Endodermal cell (in vitro differentiated cells): ENCODE measurements at regions not wholly inside any gene's neighbourhood (a gene's known extent, or its start where the extent isn't known, plus 50 kb on each side); places are given as distances from the start of the nearest gene placed in this dataset.

Experiments used
- DNase-seq: peaks from one replicate; pipeline ENCODE4 v3.0.0-alpha.2; 2017
- H3K27ac ChIP-seq: 2 replicates; pipeline ENCODE4 v1.5.1; 2013; ENCODE audit warnings: mild to moderate bottlenecking, low read depth, low read length, moderate library complexity
- H3K27me3 ChIP-seq: 2 replicates; pipeline ENCODE4 v1.6.1; 2013; ENCODE audit warnings: mild to moderate bottlenecking, low read length, moderate library complexity; ENCODE audit not compliant: insufficient read depth, control insufficient read depth, poor library complexity, severe bottlenecking
- H3K36me3 ChIP-seq: 2 replicates; pipeline ENCODE4 v1.7.0; 2013; ENCODE audit warnings: mild to moderate bottlenecking, low read length, moderate library complexity; ENCODE audit not compliant: control insufficient read depth, insufficient read depth
- H3K4me1 ChIP-seq: one replicate; pipeline ENCODE4 v1.7.0; 2013; ENCODE audit warnings: low read length; ENCODE audit not compliant: control insufficient read depth, insufficient read depth
- H3K4me3 ChIP-seq: 2 replicates; pipeline ENCODE4 v1.5.1; 2013; ENCODE audit warnings: mild to moderate bottlenecking, low read length, moderate library complexity
- H3K9ac ChIP-seq: 2 replicates; pipeline ENCODE4 v1.6.1; 2013; ENCODE audit warnings: mild to moderate bottlenecking, low read length, moderate library complexity; ENCODE audit not compliant: poor library complexity, severe bottlenecking; ENCODE audit errors: extremely low read depth
- H3K9me3 ChIP-seq: 2 replicates; pipeline ENCODE4 v1.6.1; 2013; ENCODE audit warnings: mild to moderate bottlenecking, low read length, moderate library complexity; ENCODE audit not compliant: control insufficient read depth
- H3K27ac Mint-ChIP-seq: 2 replicates; pipeline ENCODE4 v1.8.0; 2020; ENCODE audit warnings: mixed read lengths
- H3K27me3 Mint-ChIP-seq: 2 replicates; pipeline ENCODE4 v1.8.0; 2021; ENCODE audit warnings: mild to moderate bottlenecking, mixed read lengths; ENCODE audit not compliant: insufficient read depth
- H3K36me3 Mint-ChIP-seq: 2 replicates; pipeline ENCODE4 v1.8.0; 2020; ENCODE audit warnings: low read depth, mixed read lengths
- H3K4me1 Mint-ChIP-seq: 2 replicates; pipeline ENCODE4 v1.8.0; 2020; ENCODE audit warnings: mixed read lengths
- H3K4me3 Mint-ChIP-seq: 2 replicates; pipeline ENCODE4 v1.8.0; 2020; ENCODE audit warnings: mild to moderate bottlenecking, moderate library complexity, mixed read lengths
- H3K9me3 Mint-ChIP-seq: 2 replicates; pipeline ENCODE4 v1.8.0; 2020; ENCODE audit warnings: mild to moderate bottlenecking, mixed read lengths
- WGBS, 2 experiments: methylation state at CpG; one replicate each; pipeline versions ENCODE4 v1.1.5 to v1.1.7; 2013; ENCODE audit warnings: missing lambda C conversion rate in 2 of 2, mixed read lengths in 1 of 2; ENCODE audit not compliant: insufficient coverage in 1 of 2, insufficient read length in 1 of 2; 5-methylcytosine and 5-hydroxymethylcytosine counted together
- TF ChIP-seq, protein P1 (sequence below): fragments of 200-600 bp; sonication (generic); conservative IDR thresholded peaks from 2 replicates; pipeline ENCODE4 v1.5.0; 2021; ENCODE audit warnings: antibody characterized with exemption, mild to moderate bottlenecking

DNA sequence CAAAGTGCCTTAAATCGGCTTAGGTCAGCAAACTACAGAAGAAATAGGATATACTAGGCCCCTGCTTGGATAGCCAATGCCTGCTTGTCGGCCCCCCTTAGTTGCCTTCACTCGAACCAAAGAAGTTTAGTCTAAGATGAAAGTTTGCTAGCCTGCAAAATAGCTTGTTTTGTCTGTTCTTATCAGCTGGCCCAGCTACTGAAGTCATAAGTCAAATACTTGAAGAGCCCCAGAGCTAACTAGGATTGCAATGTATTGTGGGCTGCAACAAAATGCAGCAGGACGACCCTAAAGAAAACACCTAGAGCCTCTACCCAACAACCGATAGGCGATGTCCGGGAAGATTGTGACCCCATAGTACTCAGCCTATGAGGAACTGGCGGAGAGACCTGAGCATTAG is 183.5 kb upstream of the HS6ST1 start:
- TF ChIP-seq, protein P1, sequence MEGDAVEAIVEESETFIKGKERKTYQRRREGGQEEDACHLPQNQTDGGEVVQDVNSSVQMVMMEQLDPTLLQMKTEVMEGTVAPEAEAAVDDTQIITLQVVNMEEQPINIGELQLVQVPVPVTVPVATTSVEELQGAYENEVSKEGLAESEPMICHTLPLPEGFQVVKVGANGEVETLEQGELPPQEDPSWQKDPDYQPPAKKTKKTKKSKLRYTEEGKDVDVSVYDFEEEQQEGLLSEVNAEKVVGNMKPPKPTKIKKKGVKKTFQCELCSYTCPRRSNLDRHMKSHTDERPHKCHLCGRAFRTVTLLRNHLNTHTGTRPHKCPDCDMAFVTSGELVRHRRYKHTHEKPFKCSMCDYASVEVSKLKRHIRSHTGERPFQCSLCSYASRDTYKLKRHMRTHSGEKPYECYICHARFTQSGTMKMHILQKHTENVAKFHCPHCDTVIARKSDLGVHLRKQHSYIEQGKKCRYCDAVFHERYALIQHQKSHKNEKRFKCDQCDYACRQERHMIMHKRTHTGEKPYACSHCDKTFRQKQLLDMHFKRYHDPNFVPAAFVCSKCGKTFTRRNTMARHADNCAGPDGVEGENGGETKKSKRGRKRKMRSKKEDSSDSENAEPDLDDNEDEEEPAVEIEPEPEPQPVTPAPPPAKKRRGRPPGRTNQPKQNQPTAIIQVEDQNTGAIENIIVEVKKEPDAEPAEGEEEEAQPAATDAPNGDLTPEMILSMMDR: no peak
- H3K27me3 ChIP-seq: no peaks in the 10 kb centered on the region
- H3K9ac ChIP-seq: no peak overlapping the region
- no peak overlapping the region for H3K4me3 Mint-ChIP-seq
- no peaks in the 10 kb centered on the region for H3K36me3 ChIP-seq
- H3K27ac ChIP-seq: no peak overlapping the region
- H3K9me3 Mint-ChIP-seq: no peaks in the 10 kb centered on the region
- DNase-seq: no peak
- H3K27ac Mint-ChIP-seq: no peak overlapping the region
- H3K4me1 Mint-ChIP-seq: peaks cover 1% of the 10 kb centered on the region
- 87 to 95% methylated on average over 4 to 8 of the region's 8 CpGs for WGBS, 2 experiments
- H3K36me3 Mint-ChIP-seq: no peaks in the 10 kb centered on the region
- H3K4me1 ChIP-seq: peaks cover 5% of the 10 kb centered on the region
- no peaks in the 10 kb centered on the region for H3K9me3 ChIP-seq
- no peak overlapping the region for H3K4me3 ChIP-seq
- peaks cover 3% of the 10 kb centered on the region for H3K27me3 Mint-ChIP-seq

DNA sequence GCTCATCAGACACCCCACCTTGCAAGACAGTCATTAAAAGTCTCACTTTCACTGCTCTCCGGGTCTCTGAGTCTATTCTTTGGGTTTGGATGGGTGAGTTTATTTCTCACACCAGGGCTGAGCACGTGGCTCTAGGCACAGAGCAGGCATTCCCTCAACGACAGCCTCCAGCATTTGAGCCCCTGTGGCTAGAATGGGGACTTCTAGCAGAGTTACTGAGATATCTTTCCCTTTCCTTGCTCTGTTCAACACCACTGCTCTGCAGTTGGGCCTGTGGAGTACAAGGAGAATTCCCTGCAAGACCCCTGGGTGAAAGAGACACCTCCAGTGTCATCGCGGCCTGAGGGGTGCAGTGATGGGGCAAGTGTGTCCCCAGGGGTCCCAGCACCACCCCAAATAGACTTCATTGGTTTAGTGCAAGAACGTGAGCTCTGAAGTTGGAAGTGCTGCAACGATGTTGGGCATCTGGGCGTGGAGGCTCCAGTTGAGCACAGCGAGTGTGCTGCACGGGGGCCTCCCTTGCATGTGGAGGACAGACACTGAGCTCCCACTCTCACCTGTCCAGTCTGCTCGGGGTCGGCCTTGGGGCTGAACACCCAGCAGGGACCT is 184.1 kb upstream of the HS6ST1 start:
- WGBS, 2 experiments: 95% methylated on average over 11 to 12 of the region's 12 CpGs
- TF ChIP-seq, protein P1: no peak

DNA sequence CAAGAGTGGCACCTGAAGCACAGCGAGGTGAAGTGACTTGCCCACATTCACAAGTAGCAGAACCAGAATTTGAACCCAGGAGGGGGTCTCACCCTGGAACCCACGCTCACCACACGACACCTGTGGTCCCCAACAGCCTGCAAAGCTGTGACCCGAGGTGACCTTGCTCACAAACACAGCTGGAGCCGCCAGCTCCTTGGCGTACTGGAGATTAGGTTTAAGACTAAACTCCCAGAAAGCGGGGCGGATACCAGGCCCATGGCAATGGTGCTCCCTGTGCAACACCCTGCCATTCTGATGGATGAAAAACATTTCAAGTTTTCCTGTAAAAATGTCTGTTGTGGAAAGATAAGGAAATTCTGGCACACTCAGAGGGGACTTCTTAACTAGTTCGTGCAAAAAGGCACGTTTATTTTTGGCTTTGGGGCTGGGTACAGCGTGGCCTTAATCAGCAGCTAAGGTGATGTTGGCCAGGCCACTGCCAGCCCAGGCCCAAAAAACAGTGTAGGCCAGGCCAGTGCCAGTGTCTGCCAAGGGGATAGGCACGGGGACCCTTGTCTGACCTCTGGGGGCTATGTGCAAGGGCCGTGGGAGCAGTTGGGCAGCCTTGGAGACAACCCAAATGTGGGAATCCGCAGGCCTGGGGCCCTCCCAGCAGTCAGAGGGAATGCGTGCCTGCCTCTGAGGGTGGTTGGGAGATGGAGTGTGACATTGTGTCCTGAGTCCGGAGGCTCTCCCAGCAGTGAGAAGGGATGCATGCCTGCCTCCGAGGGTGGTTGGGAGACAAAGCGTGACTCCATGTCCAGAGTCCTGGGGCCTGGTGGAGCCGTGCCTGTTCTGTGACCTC is 185.0 kb upstream of the HS6ST1 start:
- H3K4me3 ChIP-seq: no peak overlapping the region
- peak; percentile 31 for DNase-seq
- no peaks in the 10 kb centered on the region for H3K36me3 ChIP-seq
- Mint-ChIP-seq H3K4me3 (no peak overlapping the region), H3K36me3 (no peaks in the 10 kb centered on the region), H3K27me3 (peaks cover 5% of the 10 kb centered on the region), H3K4me1 (peaks cover 1% of the 10 kb centered on the region), H3K27ac (no peak overlapping the region), H3K9me3 (no peaks in the 10 kb centered on the region)
- no peak overlapping the region for H3K27ac ChIP-seq
- H3K9ac ChIP-seq: no peak overlapping the region
- H3K9me3 ChIP-seq: no peaks in the 10 kb centered on the region
- H3K27me3 ChIP-seq: no peaks in the 10 kb centered on the region
- 91 to 95% methylated on average over 13 to 19 of the region's 19 CpGs for WGBS, 2 experiments
- TF ChIP-seq, protein P1: no peak
- H3K4me1 ChIP-seq: peaks cover 5% of the 10 kb centered on the region

More for the DNA sequence above, 184.1 kb upstream of the HS6ST1 start:
- no peaks in the 10 kb centered on the region for H3K9me3 ChIP-seq
- peaks cover 3% of the 10 kb centered on the region for H3K27me3 Mint-ChIP-seq
- H3K4me3 Mint-ChIP-seq: no peak overlapping the region
- no peak overlapping the region for H3K9ac ChIP-seq
- no peaks in the 10 kb centered on the region for H3K9me3 Mint-ChIP-seq
- H3K27ac ChIP-seq: no peak overlapping the region
- peak; percentile 37 for DNase-seq
- peaks cover 5% of the 10 kb centered on the region for H3K4me1 ChIP-seq
- H3K36me3 ChIP-seq: no peaks in the 10 kb centered on the region
- H3K27ac Mint-ChIP-seq: no peak overlapping the region
- no peaks in the 10 kb centered on the region for H3K27me3 ChIP-seq
- no peak overlapping the region for H3K4me3 ChIP-seq
- no peaks in the 10 kb centered on the region for H3K36me3 Mint-ChIP-seq
- H3K4me1 Mint-ChIP-seq: peaks cover 1% of the 10 kb centered on the region
